CD14-positive monocyte (primary cell): ENCODE measurements at regions not wholly inside any gene's neighbourhood (a gene's known extent, or its start where the extent isn't known, plus 50 kb on each side); places are given as distances from the start of the nearest gene placed in this dataset.

Experiments
- DNase-seq, 3 donors: peaks; one replicate each; pipeline ENCODE4 v3.0.0-alpha.2; 2011 to 2022
- H2AFZ ChIP-seq: 2 replicates; pipeline ENCODE4 v1.6.0; 2012; ENCODE audit warnings: mild to moderate bottlenecking, low read depth, low read length, inconsistent platforms; ENCODE audit not compliant: insufficient read depth, poor library complexity, severe bottlenecking
- H3K27ac ChIP-seq, 2 donors: 1 replicate in 1 of 2; 2 replicates in 1 of 2; pipeline ENCODE4 v1.5.1; 2012 to 2013; ENCODE audit warnings: low read length in 2 of 2, control low read depth in 1 of 2, inconsistent platforms in 1 of 2, low read depth in 1 of 2, mild to moderate bottlenecking in 1 of 2
- H3K27me3 ChIP-seq, 2 donors: one replicate each; pipeline versions ENCODE4 v1.6.0 to v1.6.1; 2011 to 2013; ENCODE audit warnings: low read length in 2 of 2; ENCODE audit not compliant: control insufficient read depth in 2 of 2, insufficient read depth in 2 of 2
- H3K36me3 ChIP-seq, 2 donors: replicated peaks in 1 of 2; 1 replicate in 1 of 2; 2 replicates in 1 of 2; pipeline versions ENCODE4 v1.5.1 to v1.6.1; 2012 to 2013; ENCODE audit warnings: low read length in 2 of 2, control low read depth in 1 of 2, inconsistent platforms in 1 of 2, mild to moderate bottlenecking in 1 of 2; ENCODE audit not compliant: insufficient read depth in 2 of 2, control insufficient read depth in 1 of 2
- H3K4me1 ChIP-seq, 2 donors: 1 replicate in 1 of 2; 2 replicates in 1 of 2; pipeline versions ENCODE4 v1.5.1 to v1.6.1; 2012 to 2013; ENCODE audit warnings: low read length in 2 of 2, control low read depth in 1 of 2, inconsistent platforms in 1 of 2, mild to moderate bottlenecking in 1 of 2, moderate library complexity in 1 of 2; ENCODE audit not compliant: insufficient read depth in 2 of 2, control insufficient read depth in 1 of 2
- H3K4me2 ChIP-seq: replicated peaks from 2 replicates; pipeline ENCODE3; 2012; ENCODE audit warnings: low read length, moderate library complexity, mild to moderate bottlenecking; ENCODE audit not compliant: poor library complexity, severe bottlenecking; ENCODE audit errors: extremely low read depth
- H3K4me3 ChIP-seq, 3 experiments: fragments of 200-600 bp in 1 of 3; sonication (generic) in 1 of 3; replicated peaks in 1 of 3; 1 replicate in 2 of 3; 2 replicates in 1 of 3; pipeline ENCODE4 v1.5.1; 2011 to 2013; ENCODE audit warnings: low read length in 3 of 3, mild to moderate bottlenecking in 3 of 3, control low read depth in 2 of 3, low read depth in 2 of 3, inconsistent platforms in 1 of 3, moderate library complexity in 1 of 3
- H3K79me2 ChIP-seq: 2 replicates; pipeline ENCODE4 v1.6.0; 2012; ENCODE audit warnings: mild to moderate bottlenecking, control low read depth, inconsistent platforms, low read length, moderate library complexity; ENCODE audit not compliant: insufficient read depth
- H3K9ac ChIP-seq: 2 replicates; pipeline ENCODE4 v1.6.0; 2017; ENCODE audit warnings: low read length, mild to moderate bottlenecking; ENCODE audit not compliant: insufficient read depth, poor library complexity, severe bottlenecking
- H3K9me3 ChIP-seq, 2 donors: replicated peaks in 1 of 2; 1 replicate in 1 of 2; 2 replicates in 1 of 2; pipeline versions ENCODE4 v1.5.1 to v1.6.1; 2012 to 2013; ENCODE audit warnings: low read length in 2 of 2, control low read depth in 1 of 2; ENCODE audit not compliant: control insufficient read depth in 1 of 2, insufficient read depth in 1 of 2
- H4K20me1 ChIP-seq: 2 replicates; pipeline ENCODE4 v1.6.0; 2012; ENCODE audit warnings: mild to moderate bottlenecking, low read length, control low read depth, moderate library complexity; ENCODE audit not compliant: insufficient read depth
- H3K27ac Mint-ChIP-seq, 7 donors: one replicate each; pipeline ENCODE4 v1.8.0; 2020; ENCODE audit warnings: mild to moderate bottlenecking in 7 of 7, mixed read lengths in 7 of 7, moderate library complexity in 6 of 7, inconsistent platforms in 2 of 7
- H3K27me3 Mint-ChIP-seq, 3 donors: one replicate each; pipeline ENCODE4 v1.8.0; 2021 to 2022; ENCODE audit warnings: low read depth in 3 of 3, mild to moderate bottlenecking in 3 of 3, mixed read lengths in 3 of 3, moderate library complexity in 3 of 3, inconsistent platforms in 1 of 3
- H3K36me3 Mint-ChIP-seq, 2 donors: one replicate each; pipeline ENCODE4 v1.8.0; 2020; ENCODE audit warnings: mixed read lengths in 2 of 2, inconsistent platforms in 1 of 2, mild to moderate bottlenecking in 1 of 2
- H3K4me1 Mint-ChIP-seq: one replicate; pipeline ENCODE4 v1.8.0; 2020; ENCODE audit warnings: mild to moderate bottlenecking, mixed read lengths
- H3K4me3 Mint-ChIP-seq, 2 donors: one replicate each; pipeline ENCODE4 v1.8.0; 2020; ENCODE audit warnings: mild to moderate bottlenecking in 2 of 2, mixed read lengths in 2 of 2, moderate library complexity in 1 of 2
- H3K9me3 Mint-ChIP-seq, 7 donors: one replicate each; pipeline ENCODE4 v1.8.0; 2020 to 2022; ENCODE audit warnings: mixed read lengths in 7 of 7, mild to moderate bottlenecking in 6 of 7, moderate library complexity in 6 of 7, inconsistent platforms in 2 of 7
- WGBS: methylation state at CpG from one replicate; pipeline ENCODE4 v1.1.5; 2013; ENCODE audit warnings: missing lambda C conversion rate; ENCODE audit not compliant: insufficient coverage; 5-methylcytosine and 5-hydroxymethylcytosine counted together
- intact Hi-C, 2 donors: fragments of 100-400 bp; cut with micrococcal nuclease; formaldehyde crosslinking; loops; one replicate each; pipeline versions ENCODE4 v1.15.0 to v1.15.1; 2023
- TF ChIP-seq, protein P1 (sequence below): fragments of 200-600 bp; IDR thresholded peaks from one replicate; pipeline ENCODE4 v1.8.0; 2022; ENCODE audit warnings: antibody characterized with exemption, mild to moderate bottlenecking

DNA sequence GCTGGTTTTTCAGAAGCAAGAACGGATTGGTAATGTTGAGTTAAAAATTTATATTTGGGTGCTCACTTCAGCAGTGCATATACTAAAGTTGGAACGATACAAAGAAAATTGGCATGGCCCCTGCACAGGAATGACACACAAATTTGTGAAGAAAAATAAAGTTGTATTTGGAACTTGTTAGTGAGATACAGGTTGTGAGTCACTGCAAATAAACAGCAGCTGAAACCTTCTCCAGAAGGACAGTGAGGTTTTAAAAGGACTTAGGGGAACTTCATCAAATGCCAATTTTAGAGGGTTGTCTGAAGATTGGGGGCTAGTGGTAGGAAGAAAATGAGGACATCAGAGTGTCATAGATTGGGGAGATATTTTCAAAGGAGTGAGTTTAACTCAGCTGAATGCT, 79.7 kb upstream of the ELOVL6 start:
- 92% methylated on average over 2 of the region's 2 CpGs for WGBS

DNA sequence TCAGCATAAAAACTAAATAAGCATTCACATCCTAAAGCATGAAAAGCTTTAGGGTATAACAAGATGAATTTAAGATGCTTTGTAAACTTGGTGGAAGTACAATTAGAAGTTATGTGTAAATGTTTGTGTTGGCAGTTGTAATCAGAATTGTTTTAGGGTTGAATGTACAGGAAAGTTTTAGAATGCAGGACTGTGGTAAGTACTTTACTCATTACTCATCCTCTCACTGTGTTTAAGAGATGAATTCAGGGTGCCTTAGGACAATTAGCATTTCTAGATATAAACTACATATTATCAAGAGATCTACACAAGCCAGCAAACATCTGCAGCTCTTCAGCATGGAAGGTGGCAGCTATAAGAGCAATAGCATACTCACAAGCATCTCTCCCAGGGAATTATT, 77.5 kb upstream of the ELOVL6 start:
- Histone ChIP-seq H2AFZ (no peak overlapping the region), H3K4me3 (no peak overlapping the region), H3K79me2 (no peaks in the 10 kb centered on the region), H3K27me3 (no peaks in the 10 kb centered on the region), H3K36me3 (no peaks in the 10 kb centered on the region), H3K4me2 (no peak overlapping the region), H3K27ac (no peak overlapping the region), H3K9me3 (no peaks in the 10 kb centered on the region), H4K20me1 (no peaks in the 10 kb centered on the region), H3K4me1 (no peaks in the 10 kb centered on the region), H3K9ac (no peak overlapping the region)
- Mint-ChIP-seq H3K27me3 (peaks cover 0 to 7% (median 1%) of the 10 kb centered on the region in 3 donors), H3K4me3 (no peak overlapping the region), H3K4me1 (no peaks in the 10 kb centered on the region), H3K27ac (no peak overlapping the region), H3K36me3 (no peaks in the 10 kb centered on the region), H3K9me3 (peaks cover 0 to 4% (median 0%) of the 10 kb centered on the region in 7 donors)
- no peak for DNase-seq
- intact Hi-C loops: no loop called here
- TF ChIP-seq, protein P1, sequence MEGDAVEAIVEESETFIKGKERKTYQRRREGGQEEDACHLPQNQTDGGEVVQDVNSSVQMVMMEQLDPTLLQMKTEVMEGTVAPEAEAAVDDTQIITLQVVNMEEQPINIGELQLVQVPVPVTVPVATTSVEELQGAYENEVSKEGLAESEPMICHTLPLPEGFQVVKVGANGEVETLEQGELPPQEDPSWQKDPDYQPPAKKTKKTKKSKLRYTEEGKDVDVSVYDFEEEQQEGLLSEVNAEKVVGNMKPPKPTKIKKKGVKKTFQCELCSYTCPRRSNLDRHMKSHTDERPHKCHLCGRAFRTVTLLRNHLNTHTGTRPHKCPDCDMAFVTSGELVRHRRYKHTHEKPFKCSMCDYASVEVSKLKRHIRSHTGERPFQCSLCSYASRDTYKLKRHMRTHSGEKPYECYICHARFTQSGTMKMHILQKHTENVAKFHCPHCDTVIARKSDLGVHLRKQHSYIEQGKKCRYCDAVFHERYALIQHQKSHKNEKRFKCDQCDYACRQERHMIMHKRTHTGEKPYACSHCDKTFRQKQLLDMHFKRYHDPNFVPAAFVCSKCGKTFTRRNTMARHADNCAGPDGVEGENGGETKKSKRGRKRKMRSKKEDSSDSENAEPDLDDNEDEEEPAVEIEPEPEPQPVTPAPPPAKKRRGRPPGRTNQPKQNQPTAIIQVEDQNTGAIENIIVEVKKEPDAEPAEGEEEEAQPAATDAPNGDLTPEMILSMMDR: no peak

More for the DNA sequence above, 79.7 kb upstream of the ELOVL6 start:
- no peaks in the 10 kb centered on the region for H3K79me2 ChIP-seq
- intact Hi-C loops: no loop called here
- no peaks in the 10 kb centered on the region for H3K36me3 ChIP-seq
- no peaks in the 10 kb centered on the region for H4K20me1 ChIP-seq
- H3K4me3 Mint-ChIP-seq: no peak overlapping the region
- no peak overlapping the region for H2AFZ ChIP-seq
- H3K4me3 ChIP-seq: no peak overlapping the region
- no peak overlapping the region for H3K9ac ChIP-seq
- TF ChIP-seq, protein P1: no peak
- peaks cover 0 to 4% (median 2%) of the 10 kb centered on the region in 7 donors for H3K9me3 Mint-ChIP-seq
- DNase-seq: no peak
- no peaks in the 10 kb centered on the region for H3K4me1 ChIP-seq
- H3K4me1 Mint-ChIP-seq: no peaks in the 10 kb centered on the region
- no peak overlapping the region for H3K4me2 ChIP-seq
- no peaks in the 10 kb centered on the region for H3K36me3 Mint-ChIP-seq
- H3K27me3 ChIP-seq: no peaks in the 10 kb centered on the region
- no peak overlapping the region for H3K27ac Mint-ChIP-seq
- peaks cover 0 to 5% (median 1%) of the 10 kb centered on the region in 3 donors for H3K27me3 Mint-ChIP-seq
- H3K9me3 ChIP-seq: no peaks in the 10 kb centered on the region
- no peak overlapping the region for H3K27ac ChIP-seq
